K562 (cell line): ENCODE measurements at regions not wholly inside any gene's neighbourhood (a gene's known extent, or its start where the extent isn't known, plus 50 kb on each side); places are given as distances from the start of the nearest gene placed in this dataset.

Source experiments
- ATAC-seq: fragments of 200-7000 bp; cut with Tn5 transposase; 3 replicates; pipeline ENCODE4 v1.9.1; 2020; ENCODE audit warnings: moderate library complexity
- BruUV-seq: library from RNA; stranded (reverse); fragments of 400-500 nt; replicated peaks from 2 replicates; lab custom pipeline; 2021; lab: Mats Ljungman, UMichigan
- CTCF ChIA-PET: fragments of 300-600 bp; formaldehyde crosslinking; extraction: SDS; loops from one replicate; lab custom pipeline; 2021; ENCODE audit warnings: low intra/inter-chr PET ratio; lab: Yijun Ruan, JAX
- POLR2A ChIA-PET: fragments of 300-600, 350-650 bp; sonication (Branson Sonifier 250); formaldehyde crosslinking; extraction: SDS; loops from one replicate; lab custom pipeline; 2021; ENCODE audit warnings: antibody characterized with exemption, inconsistent platforms; lab: Yijun Ruan, JAX
- DNase-seq, 4 experiments: peaks; one replicate each; pipeline versions ENCODE4 v3.0.0 to v3.0.0-alpha.2; 2011 to 2018; ENCODE audit warnings: low spot score in 3 of 4, mixed read lengths in 3 of 4; ENCODE audit errors: extremely low read depth in 1 of 4
- FAIRE-seq: peaks from 2 replicates; lab custom pipeline; 2011; peaks lifted over from hg19 to GRCh38; lab: Jason Lieb, UNC
- H2AFZ ChIP-seq: 2 replicates; pipeline ENCODE4 v1.6.0; 2011; ENCODE audit warnings: low read depth, low read length, control low read depth, inconsistent platforms
- H3K27ac ChIP-seq: fragments of 200-600 bp; 3 replicates; pipeline ENCODE4 v1.8.0; 2011; ENCODE audit warnings: low read depth, mild to moderate bottlenecking, control low read depth, inconsistent platforms, low read length, moderate library complexity, mixed read lengths; ENCODE audit errors: extremely low read depth
- H3K27me3 ChIP-seq, 2 experiments: fragments of 300-600 bp in 1 of 2; 2 replicates in 1 of 2; 3 replicates in 1 of 2; pipeline versions ENCODE4 v1.6.0 to v1.8.0; 2011; ENCODE audit warnings: inconsistent platforms in 2 of 2, low read length in 2 of 2, mild to moderate bottlenecking in 1 of 2, mixed read lengths in 1 of 2, moderate library complexity in 1 of 2; ENCODE audit not compliant: control insufficient read depth in 2 of 2, insufficient read depth in 2 of 2
- H3K36me3 ChIP-seq: fragments of 300-600 bp; 3 replicates; pipeline ENCODE4 v1.8.0; 2011; ENCODE audit warnings: mild to moderate bottlenecking, low read length, inconsistent platforms; ENCODE audit not compliant: control insufficient read depth, insufficient read depth
- H3K4me1 ChIP-seq, 2 experiments: fragments of 200-600 bp in 1 of 2; replicated peaks in 1 of 2; 2 replicates in 1 of 2; 3 replicates in 1 of 2; pipeline versions ENCODE4 v1.5.1 to v1.8.0; 2011; ENCODE audit warnings: inconsistent platforms in 2 of 2, low read length in 2 of 2, mild to moderate bottlenecking in 1 of 2, mixed read lengths in 1 of 2, moderate library complexity in 1 of 2; ENCODE audit not compliant: control insufficient read depth in 2 of 2, insufficient read depth in 2 of 2
- H3K4me2 ChIP-seq: 2 replicates; pipeline ENCODE4 v1.6.1; 2011; ENCODE audit warnings: low read length, control low read depth, inconsistent platforms, mixed read lengths; ENCODE audit not compliant: insufficient read depth
- H3K4me3 ChIP-seq: fragments of 200-600 bp; sonication (generic), shearing (Covaris generic); 2 replicates; pipeline ENCODE4 v1.5.1; 2016; ENCODE audit warnings: control low read depth, inconsistent platforms
- H3K79me2 ChIP-seq: fragments of 200-600 bp; 3 replicates; pipeline ENCODE4 v1.8.0; 2011; ENCODE audit warnings: low read length, inconsistent platforms; ENCODE audit not compliant: control insufficient read depth, insufficient read depth
- H3K9ac ChIP-seq, 2 experiments: 2 replicates each; pipeline versions ENCODE4 v1.6.0 to v1.6.1; 2011; ENCODE audit warnings: low read depth in 2 of 2, low read length in 2 of 2, control low read depth in 1 of 2, inconsistent platforms in 1 of 2, mild to moderate bottlenecking in 1 of 2, mixed read lengths in 1 of 2; ENCODE audit not compliant: insufficient read depth in 1 of 2
- H3K9me1 ChIP-seq: one replicate; pipeline ENCODE4 v1.6.0; 2011; ENCODE audit warnings: inconsistent platforms, mild to moderate bottlenecking, low read length, moderate library complexity; ENCODE audit not compliant: control insufficient read depth, insufficient read depth
- H3K9me3 ChIP-seq: replicated peaks from 2 replicates; pipeline ENCODE4 v1.5.1; 2011; ENCODE audit warnings: low read depth, low read length, inconsistent platforms; ENCODE audit not compliant: control insufficient read depth, insufficient read depth
- H4K20me1 ChIP-seq: replicated peaks from 2 replicates; pipeline ENCODE4 v1.6.1; 2011; ENCODE audit warnings: low read length, inconsistent platforms, mixed read lengths; ENCODE audit not compliant: control insufficient read depth, insufficient read depth
- CLOCK ChIP-seq: fragments of 250-450 bp; sonication (Bioruptor Pico); IDR thresholded peaks from 2 replicates; pipeline ENCODE4 v1.4.0; 2020; ENCODE audit warnings: mild to moderate bottlenecking, moderate library complexity, borderline replicate concordance
- CREB1 ChIP-seq, 2 experiments: sonication (generic) in 1 of 2; formaldehyde crosslinking in 1 of 2; IDR thresholded peaks; 2 replicates each; pipeline versions ENCODE4 v1.6.1 to v1.8.0; 2012 to 2022; ENCODE audit warnings: inconsistent platforms in 1 of 2, mild to moderate bottlenecking in 1 of 2, missing genetic modification reagents in 1 of 2, moderate library complexity in 1 of 2
- CREM ChIP-seq: IDR thresholded peaks from 2 replicates; pipeline ENCODE4 v1.6.1; 2014; ENCODE audit warnings: antibody characterized with exemption, low read depth
- EHMT2 ChIP-seq: fragments of 450-650 bp; IDR thresholded peaks from 2 replicates; pipeline ENCODE4 v1.6.1; 2018; ENCODE audit warnings: antibody characterized with exemption
- HDGF ChIP-seq: fragments of 450-650 bp; IDR thresholded peaks from 2 replicates; pipeline ENCODE4 v1.6.1; 2016
- KAT8 ChIP-seq: fragments of 450-650 bp; IDR thresholded peaks from 2 replicates; pipeline ENCODE4 v1.6.1; 2016; ENCODE audit warnings: low read depth, mild to moderate bottlenecking
- NONO ChIP-seq, 2 experiments: fragments of 200-400 bp in 1 of 2; fragments of 450-650 bp in 1 of 2; formaldehyde crosslinking in 1 of 2; IDR thresholded peaks; 2 replicates each; pipeline ENCODE4 v1.6.1; 2017; ENCODE audit warnings: low read depth in 2 of 2, mild to moderate bottlenecking in 2 of 2, moderate library complexity in 2 of 2, low read length in 1 of 2
- RCOR1 ChIP-seq, 2 experiments: IDR thresholded peaks; 2 replicates each; pipeline ENCODE4 v1.6.1; 2012; ENCODE audit warnings: low read depth in 2 of 2, low read length in 2 of 2, borderline replicate concordance in 1 of 2, improper control_type of control experiment in 1 of 2
- SPI1 ChIP-seq: IDR thresholded peaks from 2 replicates; pipeline ENCODE4 v1.6.1; 2011; ENCODE audit warnings: low read depth, low read length, control low read depth, borderline replicate concordance
- SRSF9 ChIP-seq: fragments of 200-400 bp; formaldehyde crosslinking; IDR thresholded peaks from 2 replicates; pipeline ENCODE4 v1.6.1; 2017; ENCODE audit warnings: low read depth, low read length, borderline replicate concordance
- TAL1 ChIP-seq: fragments of 450-650 bp; IDR thresholded peaks from 2 replicates; pipeline ENCODE4 v1.6.1; 2016; ENCODE audit warnings: mild to moderate bottlenecking
- THRAP3 ChIP-seq: fragments of 450-650 bp; IDR thresholded peaks from 2 replicates; pipeline ENCODE4 v1.6.1; 2016; ENCODE audit warnings: mild to moderate bottlenecking, inconsistent platforms, borderline replicate concordance
- YY1 ChIP-seq, 3 experiments: IDR thresholded peaks; 2 replicates each; pipeline ENCODE4 v1.6.1; 2011; ENCODE audit warnings: low read length in 2 of 3, mild to moderate bottlenecking in 2 of 3, moderate library complexity in 2 of 3, borderline replicate concordance in 1 of 3, control low read depth in 1 of 3, low read depth in 1 of 3; ENCODE audit not compliant: insufficient read depth in 3 of 3, insufficient replicate concordance in 2 of 3, control insufficient read depth in 1 of 3, insufficient read length in 1 of 3; ENCODE audit errors: extremely low read depth in 1 of 3
- ZNF184 ChIP-seq: sonication (generic); formaldehyde crosslinking; IDR thresholded peaks from 2 replicates; pipeline ENCODE4 v1.5.0; 2020; ENCODE audit warnings: missing genetic modification reagents
- ZNF764 ChIP-seq: fragments of 250-450 bp; sonication (Bioruptor Pico); IDR thresholded peaks from 2 replicates; pipeline ENCODE4 v1.4.0; 2020; ENCODE audit warnings: low read depth, mild to moderate bottlenecking, moderate library complexity
- ZNF785 ChIP-seq: fragments of 250-450 bp; sonication (Bioruptor Pico); IDR thresholded peaks from 2 replicates; pipeline ENCODE4 v1.4.0; 2020; ENCODE audit warnings: mild to moderate bottlenecking
- whole genome bisulfite sequencing: fragments of 100-300 bp; shearing (Covaris generic); methylation state at CpG from one replicate; pipeline ENCODE4 v1.1.6; 2016; ENCODE audit warnings: low coverage, mixed read lengths; ENCODE audit not compliant: insufficient coverage; ENCODE audit errors: missing lambda C conversion rate; 5-methylcytosine and 5-hydroxymethylcytosine counted together
- in situ Hi-C: fragments of 300-500 bp; cut with MboI; formaldehyde crosslinking; loops from 4 replicates; pipeline ENCODE4 v1.15.0; 2018; ENCODE audit warnings: inconsistent platforms, mixed read lengths
- intact Hi-C: fragments of 100-400 bp; cut with micrococcal nuclease; formaldehyde crosslinking; loops from 2 replicates; pipeline ENCODE4 v1.14.2; 2022

- no peak overlapping the region for H3K4me2 ChIP-seq
- no peaks in the 10 kb centered on the region for H3K36me3 ChIP-seq
- H3K79me2 ChIP-seq: no peaks in the 10 kb centered on the region
- H3K9me3 ChIP-seq: no peaks in the 10 kb centered on the region
- FAIRE-seq: no peak
- ATAC-seq: no peak
- H3K4me1 ChIP-seq: no peaks in the 10 kb centered on the region
- ChIA-PET POLR2A (no interaction called here), CTCF (no interaction called here)
- no peak for DNase-seq
- H3K27ac ChIP-seq: no peak overlapping the region
- no TSS peak for BruUV-seq
- no peaks in the 10 kb centered on the region for H4K20me1 ChIP-seq
- 5% methylated on average over 1 of the region's 1 CpG for WGBS
- no peak overlapping the region for H2AFZ ChIP-seq
- H3K27me3 ChIP-seq: no peaks in the 10 kb centered on the region
- H3K9ac ChIP-seq: no peak overlapping the region
- no peaks in the 10 kb centered on the region for H3K9me1 ChIP-seq
- in situ Hi-C loops: no loop called here
- intact Hi-C loops: no loop called here
- H3K4me3 ChIP-seq: no peak overlapping the region
- TF ChIP-seq TAL1 (no peak), SPI1 (no peak), CLOCK (CRISPR knock-in tag) (no peak), ZNF764 (CRISPR knock-in tag) (no peak), CREM (no peak), THRAP3 (no peak), ZNF785 (no peak), EHMT2 (no peak), NONO (IDR thresholded peaks at IDR 0.05; ENCODE audit: low read depth in 2 of 2, low read length in 1 of 2) (no peak), ZNF184 (CRISPR knock-in tag) (no peak), YY1 (IDR thresholded peaks at IDR 0.05; ENCODE audit: borderline replicate concordance in 1 of 3, control insufficient read depth in 1 of 3, extremely low read depth in 1 of 3, insufficient read depth in 3 of 3, insufficient read length in 1 of 3, insufficient replicate concordance in 2 of 3, low read depth in 1 of 3, low read length in 2 of 3) (no peak), KAT8 (no peak), CREB1 (IDR thresholded peaks at IDR 0.05) (no peak), CREB1 (CRISPR knock-in tag; IDR thresholded peaks at IDR 0.05) (no peak), SRSF9 (no peak), RCOR1 (IDR thresholded peaks at IDR 0.05; ENCODE audit: borderline replicate concordance in 1 of 2, low read depth in 2 of 2, low read length in 2 of 2) (no peak), HDGF (no peak)
Observed at GRCh38 chr1:79633456-79633855, 626.9 kb upstream of the ADGRL4 start.
